SK-N-MC (cell line): ENCODE measurements at regions not wholly inside any gene's neighbourhood (a gene's known extent, or its start where the extent isn't known, plus 50 kb on each side); places are given as distances from the start of the nearest gene placed in this dataset.

Experiments used
- EZH2 ChIP-seq: fragments of 200-600 bp; sonication (generic); IDR thresholded peaks from one replicate; pipeline ENCODE4 v1.6.1; 2017; ENCODE audit warnings: antibody characterized with exemption
- POLR2AphosphoS5 ChIP-seq: IDR thresholded peaks from 2 replicates; pipeline ENCODE4 v1.6.1; 2012; ENCODE audit warnings: mild to moderate bottlenecking, low read depth, low read length, borderline replicate concordance

- no peak for TF ChIP-seq POLR2AphosphoS5
- TF ChIP-seq EZH2, result no peak
These were observed 142.4 kb upstream of the IRX3 start for GRCh38 chr16:54429029-54429428.
